ENCODE measurements at regions not wholly inside any gene's neighbourhood (a gene's known extent, or its start where the extent isn't known, plus 50 kb on each side); places are given as distances from the start of the nearest gene placed in this dataset.

DNA sequence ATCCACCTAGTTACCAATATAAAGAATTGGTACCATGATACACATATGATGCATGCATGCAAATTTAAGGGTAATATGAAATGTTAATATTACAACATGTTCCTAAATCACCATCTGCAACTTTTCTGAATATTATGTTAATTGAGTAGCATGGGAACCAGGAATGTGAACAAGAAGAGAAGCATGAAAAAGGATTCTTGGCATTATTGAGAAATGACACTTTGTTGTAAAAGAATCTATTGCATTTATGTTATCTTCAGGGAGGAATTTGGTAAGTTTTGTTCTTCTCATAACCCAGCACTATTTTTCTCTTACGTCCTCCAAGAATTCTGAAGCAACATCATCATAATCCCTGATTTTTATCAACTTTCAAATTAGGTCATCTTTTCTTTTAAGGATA is 159.9 kb upstream of the SLC25A13 start:
- DNase-seq, result no peak

DNA sequence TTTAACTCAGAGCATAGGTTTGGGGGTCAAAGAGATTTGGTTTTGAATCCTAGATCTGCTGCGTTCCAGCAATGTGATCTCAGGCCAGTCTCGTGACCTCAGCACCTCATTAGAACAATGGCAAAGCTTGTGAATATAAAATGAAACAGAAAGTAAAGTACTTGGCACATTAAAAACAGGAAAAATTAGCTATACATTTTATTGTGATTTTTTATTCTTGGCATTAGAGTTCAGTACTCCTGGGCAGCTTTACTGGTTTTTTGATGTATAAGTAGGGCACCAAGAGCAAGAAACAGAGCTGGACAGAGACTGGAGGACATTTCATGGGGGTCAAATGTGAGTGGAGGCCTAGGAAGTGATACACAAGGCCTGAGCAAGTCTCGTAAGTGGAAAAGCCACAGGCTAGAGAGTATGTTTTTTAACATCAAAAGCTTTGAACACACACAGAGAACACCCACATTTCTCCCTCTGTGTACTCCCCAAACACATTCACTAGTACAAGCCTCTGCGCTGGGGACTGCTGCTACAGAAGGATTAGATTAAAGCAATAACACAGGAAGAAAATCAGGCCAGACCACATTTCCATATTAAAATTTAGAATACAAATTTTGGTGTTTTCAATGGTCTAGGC is 157.2 kb upstream of the SLC25A13 start:
- DNase-seq, result no peak

DNA sequence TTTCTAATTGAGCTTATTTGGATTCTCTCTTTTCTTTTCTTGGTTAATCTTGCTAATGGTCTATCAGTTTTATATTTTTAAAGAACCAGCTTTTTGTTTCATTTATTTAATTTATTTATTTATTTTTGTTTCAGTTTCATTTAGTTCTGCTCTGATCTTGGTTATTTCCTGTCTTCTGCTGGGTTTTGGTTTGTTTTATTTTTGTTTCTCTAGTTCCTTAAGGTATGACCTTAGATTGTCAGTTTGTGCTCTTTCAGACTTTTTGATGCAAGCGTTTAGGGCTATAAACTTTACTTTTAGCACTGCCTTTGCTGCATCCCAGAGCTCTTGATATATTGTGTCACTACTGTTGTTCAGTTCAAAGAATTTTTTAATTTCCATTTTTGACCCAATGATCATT is 149.7 kb upstream of the SLC25A13 start:
- DNase-seq, result no peak

DNA sequence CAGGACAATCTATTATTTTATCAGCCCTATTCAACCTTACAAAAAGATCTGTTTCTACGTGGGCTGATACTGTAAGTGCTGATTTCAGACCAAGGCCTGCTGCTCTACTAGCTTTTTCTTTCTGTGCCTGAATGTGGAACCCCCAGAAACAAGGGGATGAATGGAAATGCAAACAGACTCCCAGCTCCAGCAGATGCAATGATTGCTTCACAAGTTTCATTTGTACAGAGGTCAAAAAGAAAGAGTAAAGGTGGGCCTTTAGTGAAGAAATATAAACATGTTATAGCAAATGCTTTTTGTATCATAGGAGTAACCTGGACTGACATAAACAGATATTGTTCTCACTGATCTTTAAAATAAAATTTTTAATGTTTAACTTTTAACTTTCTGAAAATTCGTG is 130.2 kb upstream of the SLC25A13 start:
- no peak for DNase-seq

DNA sequence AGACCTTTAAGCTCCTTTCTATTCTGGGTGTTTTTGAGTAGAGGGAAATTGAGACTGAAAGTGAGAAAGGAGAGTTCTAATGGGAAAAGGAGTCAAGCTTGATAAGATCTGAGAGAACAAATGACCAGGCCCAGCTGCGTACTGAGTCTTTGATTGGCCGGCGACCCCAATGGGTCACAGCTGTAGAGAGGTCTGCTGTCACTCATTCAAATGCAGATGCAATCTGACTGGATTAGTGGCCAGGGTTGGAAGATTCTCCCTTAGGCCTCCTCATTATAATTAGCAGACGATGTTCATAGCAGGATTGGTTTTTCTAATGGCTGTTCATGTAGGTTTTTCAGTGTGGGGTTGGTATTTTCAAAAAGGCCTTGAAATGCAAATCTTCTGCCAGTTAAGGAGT is 127.2 kb upstream of the SLC25A13 start:
- DNase-seq, result no peak

DNA sequence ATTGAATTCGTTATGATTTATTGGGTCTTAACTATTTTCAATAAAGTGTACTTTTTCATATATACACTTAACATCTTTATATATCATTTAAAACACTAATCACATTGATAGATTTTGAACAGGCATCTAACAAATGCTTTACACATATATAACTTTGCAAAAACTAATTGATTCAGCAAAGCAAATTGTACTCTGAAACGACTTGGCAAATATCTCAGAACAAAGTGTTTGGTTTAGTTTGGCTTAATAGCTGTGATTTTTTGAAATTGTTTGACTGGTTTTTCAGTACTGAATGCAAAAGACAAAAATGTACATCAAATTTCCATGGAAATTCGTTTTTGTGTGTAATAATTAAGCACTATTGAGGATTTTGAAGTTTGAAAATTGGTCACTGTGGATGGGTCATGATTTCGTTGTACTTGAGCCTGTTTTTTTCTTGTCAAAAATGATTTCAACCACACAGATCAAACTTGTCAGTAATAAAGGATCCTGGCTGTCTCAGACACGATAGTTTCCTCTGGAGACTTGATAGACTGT is 125.3 kb upstream of the SLC25A13 start:
- DNase-seq, result no peak

DNA sequence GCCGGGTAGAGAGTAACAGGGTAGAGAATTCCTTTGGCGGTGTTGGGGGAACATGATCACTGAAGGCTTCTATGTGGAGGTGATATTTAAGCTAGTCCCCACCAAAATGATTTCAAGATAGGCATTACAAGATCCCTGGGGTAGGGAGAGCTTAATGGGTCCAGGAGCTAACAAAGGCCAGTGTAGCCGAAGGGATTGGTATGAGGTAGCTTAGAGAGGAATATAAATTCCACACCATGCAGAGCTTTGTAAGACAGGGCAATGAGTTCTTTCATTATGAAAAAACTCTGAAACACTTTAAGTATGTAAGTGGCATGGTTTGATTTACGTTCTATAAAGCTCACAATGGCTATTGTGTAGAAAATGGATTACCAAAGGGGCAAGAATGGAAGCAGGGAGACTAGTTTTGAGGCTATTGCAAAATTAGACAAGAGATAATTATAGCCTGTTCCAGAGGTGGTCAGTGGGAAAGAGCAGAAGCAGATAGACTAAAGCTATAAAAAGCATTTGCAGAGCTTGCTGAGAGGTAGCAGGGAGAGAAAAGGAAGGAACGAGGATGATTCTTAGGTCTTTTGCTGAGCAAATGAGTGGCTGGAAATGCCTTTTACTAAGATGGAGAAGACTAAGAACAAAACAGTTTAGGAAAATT is 119.7 kb upstream of the SLC25A13 start:
- DNase-seq, result no peak

DNA sequence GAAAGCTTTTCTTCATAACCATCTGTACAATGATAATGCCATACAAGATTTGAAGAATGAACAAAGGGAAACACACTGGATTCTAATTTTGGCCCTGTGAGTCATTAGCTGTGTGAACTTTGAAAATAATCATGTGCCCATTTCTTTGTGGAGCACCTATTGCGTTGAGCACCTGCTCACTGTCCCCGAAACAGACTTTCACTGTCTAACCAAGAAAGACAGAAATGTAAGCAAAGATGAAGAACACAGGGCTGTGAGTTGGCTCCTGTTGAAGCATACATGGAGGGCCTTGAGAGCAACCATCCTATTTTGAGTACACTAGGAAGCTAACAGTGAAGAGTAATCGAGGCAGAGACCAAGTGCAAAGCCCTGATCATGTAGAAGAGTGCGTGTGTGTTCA is 118.4 kb upstream of the SLC25A13 start:
- DNase-seq, result no peak

DNA sequence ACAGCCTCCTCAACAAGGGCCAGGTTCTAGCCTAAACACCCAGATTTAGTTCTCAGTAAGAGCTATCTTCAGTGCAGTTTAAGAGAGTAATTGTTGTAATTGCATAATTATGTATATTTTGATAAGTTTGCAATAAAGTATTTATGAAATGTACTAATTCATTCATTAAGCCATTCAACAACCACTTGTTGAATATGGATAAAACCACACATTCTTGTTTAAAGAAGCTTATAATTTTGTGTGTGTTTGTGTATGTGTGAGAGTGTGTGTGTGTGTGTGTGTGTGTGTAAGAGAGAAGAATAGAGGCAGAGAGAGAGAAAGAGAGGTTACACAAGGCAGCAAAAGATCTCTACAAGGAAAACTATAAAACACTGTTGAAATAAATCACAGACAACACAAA is 115.0 kb upstream of the SLC25A13 start:
- DNase-seq, result no peak

DNA sequence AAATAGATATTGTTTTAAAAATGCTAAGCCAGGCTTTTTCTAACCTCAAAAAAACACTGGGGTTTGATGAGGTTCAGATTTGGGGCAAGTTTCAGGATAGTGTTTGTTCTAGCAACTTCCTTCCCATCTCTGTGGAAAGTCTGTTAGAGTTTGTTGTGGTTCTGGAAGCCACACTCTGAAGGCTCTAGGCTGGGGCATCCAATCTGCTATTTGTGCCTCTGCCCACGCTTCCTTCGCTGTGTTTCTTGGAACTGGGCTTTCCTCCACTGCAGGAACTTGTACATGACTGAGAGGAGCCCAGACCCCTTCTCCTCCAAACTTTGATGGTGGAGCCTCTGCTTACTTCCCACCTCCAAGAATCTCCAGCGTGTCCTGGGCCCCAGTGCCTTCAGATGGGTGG is 108.5 kb upstream of the SLC25A13 start:
- no peak for DNase-seq

DNA sequence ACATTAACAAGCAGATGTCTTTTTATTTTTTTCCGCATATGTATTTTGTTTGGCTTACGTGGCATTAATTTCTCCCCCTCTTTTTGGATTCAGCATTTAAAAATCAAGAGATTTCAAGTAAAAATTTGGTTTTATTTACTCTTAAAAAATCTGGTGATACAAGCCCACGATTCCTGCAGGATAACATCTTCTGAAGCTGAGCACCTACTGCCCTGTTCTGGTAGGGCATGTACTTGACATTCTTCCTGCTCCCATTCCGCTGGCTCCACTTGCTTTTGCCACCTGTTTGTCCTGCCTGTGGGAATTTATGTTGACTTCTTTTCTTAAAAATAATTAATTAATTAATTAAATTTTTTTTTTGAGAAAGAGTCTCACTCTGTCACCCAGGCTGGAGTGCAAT is 105.2 kb upstream of the SLC25A13 start:
- DNase-seq, result no peak

DNA sequence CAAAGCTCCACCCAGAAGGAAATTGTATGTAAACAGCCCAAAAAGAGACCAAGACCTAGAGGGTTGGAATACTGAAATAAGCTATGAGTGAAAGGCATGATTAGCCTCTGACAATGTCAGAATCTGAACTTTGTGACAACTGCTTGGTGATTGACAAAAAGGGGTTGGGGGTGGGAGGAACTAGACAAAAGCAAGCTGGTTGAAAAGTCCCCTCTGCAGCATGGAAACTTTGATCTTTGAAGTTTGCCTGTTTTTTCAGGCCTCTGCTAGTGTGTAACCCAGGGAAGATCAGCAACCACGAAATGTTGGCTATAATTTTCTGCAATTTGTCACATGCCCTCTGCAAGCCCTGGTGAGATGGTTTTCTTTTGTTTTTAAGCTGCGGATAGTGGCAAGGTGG is 104.8 kb upstream of the SLC25A13 start:
- no peak for DNase-seq

DNA sequence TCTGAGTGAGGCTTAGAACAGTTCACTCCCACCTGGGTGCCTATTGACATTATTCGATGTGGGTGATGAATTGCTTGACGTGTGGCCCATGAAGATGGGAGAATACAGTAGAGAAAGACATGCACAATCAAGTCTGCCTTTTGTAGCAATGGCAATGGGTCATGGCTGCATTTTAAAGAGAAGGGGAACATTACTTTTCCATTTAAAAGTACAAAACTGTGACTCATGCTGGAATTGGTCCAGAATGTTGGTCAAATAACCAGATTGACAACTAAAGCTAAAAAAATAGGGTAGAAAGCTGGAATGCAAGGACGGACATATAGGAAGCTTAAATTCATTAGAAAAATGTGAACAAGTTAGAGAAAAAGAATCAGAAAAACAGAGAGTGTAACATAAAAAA is 104.1 kb upstream of the SLC25A13 start:
- no peak for DNase-seq

DNA sequence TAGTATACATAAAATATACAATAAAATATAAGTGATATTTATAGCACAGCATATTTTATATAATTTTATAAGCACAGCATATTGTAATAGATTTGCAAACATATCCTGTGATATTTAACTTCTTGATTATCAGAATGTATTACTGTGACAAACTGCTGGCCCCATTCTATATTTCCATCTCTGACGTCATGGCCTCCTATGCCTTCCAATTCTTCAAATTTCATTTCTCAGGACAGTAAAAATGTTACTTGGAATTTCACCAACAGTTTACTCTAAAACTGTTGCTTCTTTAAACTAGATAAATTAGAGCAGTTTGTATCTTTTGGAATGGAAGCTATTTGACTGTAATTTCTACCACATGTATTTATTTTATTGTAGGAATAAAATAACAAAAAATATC is 102.5 kb upstream of the SLC25A13 start:
- no peak for DNase-seq

DNA sequence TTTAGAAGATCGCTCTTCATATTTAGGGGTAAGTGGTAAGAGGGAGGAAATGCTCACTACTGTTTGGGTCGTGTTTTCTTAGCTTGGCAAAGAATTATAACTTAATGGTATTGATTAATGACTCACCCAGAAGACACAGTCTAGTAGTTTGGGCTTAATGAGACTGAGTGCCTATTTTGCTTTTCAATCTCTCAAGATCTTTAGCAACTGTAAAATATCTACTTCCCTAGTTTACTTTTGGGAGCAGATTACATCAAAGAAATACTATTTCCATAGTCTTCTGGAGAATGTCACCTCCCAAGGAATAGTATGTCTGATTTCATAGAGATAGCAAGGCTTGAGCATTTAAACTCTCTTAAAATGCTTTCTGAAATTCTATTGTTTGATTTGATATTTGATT is 100.5 kb upstream of the SLC25A13 start:
- no peak for DNase-seq

DNA sequence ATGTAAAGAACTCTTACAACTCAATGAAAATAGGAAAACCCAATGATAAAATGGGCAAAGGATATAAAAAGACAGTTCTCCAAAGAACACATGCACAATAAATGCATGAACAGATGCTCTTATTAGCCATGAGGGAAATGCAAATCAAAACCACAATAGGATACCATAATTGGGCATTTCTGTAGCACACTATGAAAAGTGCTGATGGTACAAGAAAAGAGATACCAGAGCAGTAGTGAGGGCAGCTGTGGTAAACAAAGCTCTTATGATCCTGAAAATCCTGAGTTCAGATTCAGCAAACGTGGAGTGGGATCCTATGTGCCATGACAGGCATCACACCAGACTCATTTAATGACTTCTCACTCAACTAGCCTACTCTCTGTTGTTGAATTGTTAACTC is 96.7 kb upstream of the SLC25A13 start:
- DNase-seq, result no peak

DNA sequence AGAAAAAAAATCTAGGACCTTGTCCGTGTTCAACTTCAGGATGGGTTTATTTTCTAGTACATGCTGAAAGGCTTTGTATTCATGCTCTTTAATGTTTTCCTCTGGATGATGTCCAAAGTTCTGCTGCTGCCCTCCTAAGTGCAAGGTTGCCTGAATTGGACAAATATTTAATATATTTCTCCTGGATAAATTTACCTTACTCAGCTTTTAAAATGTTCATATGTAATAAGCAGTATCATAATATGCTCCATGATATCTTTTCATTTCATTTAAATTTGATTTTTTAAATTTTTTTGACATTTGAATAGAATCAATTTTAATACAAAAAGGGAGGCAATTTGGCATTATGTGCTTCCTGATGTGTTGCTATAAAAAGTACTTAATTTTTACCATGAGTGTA is 95.9 kb upstream of the SLC25A13 start:
- no peak for DNase-seq

DNA sequence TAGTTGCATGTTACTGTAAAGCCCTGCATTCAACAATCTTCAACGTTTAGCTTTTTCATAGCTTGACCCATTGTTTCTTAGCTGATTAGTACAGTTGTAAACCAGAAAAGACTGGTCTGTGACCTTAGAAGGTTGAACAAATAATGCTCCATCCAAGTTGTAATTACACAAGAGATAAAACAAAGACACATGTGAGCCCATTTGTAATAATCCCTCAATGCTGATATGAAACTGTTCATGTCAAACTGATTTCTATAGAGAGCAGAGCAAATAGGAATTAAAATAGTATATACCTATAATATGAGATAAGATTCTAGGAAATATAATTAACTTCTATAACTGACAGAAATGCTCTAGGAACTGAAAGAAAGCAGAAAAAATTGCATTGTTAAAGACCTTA is 94.7 kb upstream of the SLC25A13 start:
- DNase-seq, result no peak

DNA sequence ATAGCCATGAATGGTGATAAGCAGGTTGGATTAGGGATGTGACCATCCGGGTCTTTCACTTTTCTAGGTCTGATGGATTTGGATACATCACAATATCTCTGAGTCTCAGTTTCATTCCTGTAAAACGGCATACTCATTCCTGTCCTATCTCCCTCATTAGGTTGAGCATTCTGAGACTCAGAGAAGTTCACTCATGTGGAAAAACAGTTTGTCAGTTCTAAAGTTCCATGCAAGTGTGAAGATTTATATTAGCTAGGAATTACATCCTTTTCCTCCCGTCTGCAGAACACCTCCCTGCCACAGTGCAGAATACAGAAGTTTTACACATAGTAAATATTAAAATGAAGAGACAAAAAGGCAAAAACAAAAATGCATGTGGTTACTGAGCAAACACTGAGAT is 94.2 kb upstream of the SLC25A13 start:
- no peak for DNase-seq

DNA sequence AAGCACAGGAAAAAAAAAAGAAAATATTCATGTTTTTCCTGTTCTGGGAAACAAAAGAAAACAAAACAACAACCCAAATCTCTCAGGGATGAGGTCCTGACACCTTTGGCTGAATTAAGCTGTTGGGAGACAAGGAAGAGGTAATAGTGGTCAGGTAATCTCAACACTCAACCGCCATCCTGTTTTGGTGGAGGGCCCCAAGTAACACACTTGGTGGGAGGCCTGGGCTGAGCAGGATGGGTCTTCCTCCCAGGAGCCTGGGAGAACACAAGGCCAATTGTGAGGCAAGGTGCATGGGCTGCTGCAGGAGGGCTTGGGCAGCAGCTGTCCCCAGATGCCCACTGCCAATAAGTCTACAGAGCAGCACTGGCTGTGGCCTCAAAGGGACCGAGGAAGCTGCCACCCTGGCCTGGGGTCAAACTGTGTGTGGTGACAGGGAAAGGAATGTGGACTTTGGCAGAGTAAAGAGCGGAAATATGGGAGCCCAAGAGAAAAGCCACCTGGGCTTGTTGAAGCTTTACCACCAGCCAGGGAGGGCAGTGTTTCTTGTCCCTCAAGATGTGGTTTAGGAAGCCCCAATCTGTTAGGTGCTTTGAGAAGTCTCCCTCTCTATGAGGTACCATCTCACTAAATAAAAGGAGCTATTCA is 93.5 kb upstream of the SLC25A13 start:
- DNase-seq, result no peak

DNA sequence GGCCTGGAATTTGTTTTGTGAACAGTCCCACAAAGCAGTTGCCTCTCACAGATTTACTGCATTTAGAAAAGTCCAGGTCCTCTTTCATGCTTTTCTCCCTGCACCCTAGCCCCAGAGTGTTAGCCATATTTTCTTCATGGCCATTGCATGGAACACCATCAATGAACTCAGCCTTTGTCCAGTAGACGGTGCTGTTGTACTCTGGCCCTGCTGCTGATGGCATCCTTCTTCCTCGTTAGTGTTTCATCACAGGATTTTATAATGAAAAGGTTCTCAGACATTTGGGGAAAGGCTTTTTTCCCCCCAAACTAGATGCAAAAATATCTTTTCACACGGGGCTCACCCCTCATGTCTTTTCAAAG is 93.0 kb upstream of the SLC25A13 start:
- peak; percentile 62 to 77 for DNase-seq

DNA sequence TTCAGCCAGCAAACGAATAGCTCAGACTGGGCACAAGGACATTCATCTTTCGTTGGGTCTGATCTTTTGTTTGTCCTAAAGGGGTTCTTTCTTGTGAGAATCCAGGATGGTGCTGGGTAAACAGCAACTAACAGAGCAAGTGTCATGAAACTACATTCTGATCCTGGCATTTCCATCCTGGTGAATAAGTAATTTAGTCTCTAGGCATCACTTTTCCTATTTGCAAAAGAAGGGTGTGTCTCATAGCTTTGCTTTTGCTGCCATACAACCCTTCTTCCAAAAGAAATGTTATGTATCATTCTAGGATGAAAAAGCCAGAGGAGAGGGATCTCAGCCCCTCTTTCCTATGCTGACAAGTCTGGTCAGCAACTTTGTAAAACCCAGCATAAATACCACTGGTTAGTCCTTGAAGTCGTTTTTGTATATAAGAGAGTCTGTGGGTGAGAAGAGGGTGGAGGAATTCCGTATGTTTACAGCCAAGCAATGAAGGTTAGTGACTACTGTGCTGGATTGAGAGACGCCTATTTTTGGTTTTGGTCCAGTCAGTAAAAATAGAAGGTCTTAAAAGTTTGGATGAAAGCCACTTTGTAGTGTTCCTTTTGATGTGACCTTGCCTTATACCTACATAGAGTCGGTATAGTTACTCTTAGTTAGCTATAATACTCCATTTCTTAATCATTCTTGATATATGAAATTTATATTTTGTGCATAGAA is 88.4 kb upstream of the SLC25A13 start:
- no peak for DNase-seq

DNA sequence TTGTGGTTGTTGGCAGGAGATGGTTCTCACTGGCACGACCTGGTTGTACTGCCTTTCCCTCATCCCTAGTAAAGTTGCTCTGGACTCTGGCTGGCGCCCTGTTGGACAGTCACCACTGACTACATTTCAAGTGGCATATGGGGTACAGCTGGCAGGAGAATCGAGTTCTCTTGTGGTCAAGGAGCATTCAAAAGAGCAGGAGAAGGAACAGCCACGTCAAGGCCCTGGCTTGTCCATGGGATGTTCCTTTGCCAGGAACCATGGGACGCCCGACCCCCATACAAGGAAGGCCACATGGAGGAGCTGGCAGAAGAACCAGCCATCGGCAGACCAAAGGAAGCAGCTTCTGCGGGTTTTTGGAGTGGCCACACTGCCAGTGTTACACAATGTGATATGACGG is 87.0 kb upstream of the SLC25A13 start:
- DNase-seq, result no peak

DNA sequence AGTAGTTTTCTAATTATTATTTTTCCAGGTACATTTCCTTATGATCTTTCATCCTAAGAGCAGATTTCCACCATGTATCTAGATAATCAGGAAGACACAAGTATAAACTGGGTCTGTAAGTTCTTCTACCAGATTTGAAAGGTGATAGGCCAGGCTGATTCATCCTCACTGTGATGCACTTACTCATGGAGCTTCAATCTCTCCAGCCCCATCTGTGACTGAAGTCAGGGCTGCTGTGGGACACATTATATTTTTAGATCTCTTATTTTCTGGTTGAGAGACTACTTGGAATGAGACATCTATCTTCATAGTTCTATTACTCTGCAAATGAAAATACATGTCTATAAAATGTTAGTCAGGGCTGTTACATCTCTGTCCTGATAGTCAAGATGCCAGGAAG is 85.5 kb upstream of the SLC25A13 start:
- no peak for DNase-seq

Data from Kasumi-1 (cell line).